Hepatocyte (in vitro differentiated cells): ENCODE measurements at regions not wholly inside any gene's neighbourhood (a gene's known extent, or its start where the extent isn't known, plus 50 kb on each side); places are given as distances from the start of the nearest gene placed in this dataset.
A peak's percentile ranks its signal among the peaks of the same experiment; 100 is the strongest.

Source experiments
- DNase-seq: peaks from one replicate; pipeline ENCODE4 v3.0.0-alpha.2; 2016; ENCODE audit warnings: low spot score
- H2AFZ ChIP-seq: fragments of 200-600 bp; sonication (generic); 2 replicates; pipeline ENCODE4 v1.6.0; 2016; ENCODE audit warnings: antibody characterized with exemption, mild to moderate bottlenecking
- H3K27ac ChIP-seq: fragments of 200-600 bp; sonication (generic); 2 replicates; pipeline ENCODE4 v1.5.1; 2016; ENCODE audit warnings: mild to moderate bottlenecking
- H3K27me3 ChIP-seq: fragments of 200-600 bp; sonication (generic); 2 replicates; pipeline ENCODE4 v1.6.1; 2016
- H3K36me3 ChIP-seq: fragments of 200-600 bp; sonication (generic); replicated peaks from 2 replicates; pipeline ENCODE4 v1.5.1; 2016; ENCODE audit warnings: low read depth; ENCODE audit not compliant: insufficient read depth
- H3K4me1 ChIP-seq: fragments of 200-600 bp; sonication (generic); 2 replicates; pipeline ENCODE4 v1.5.1; 2016; ENCODE audit warnings: mild to moderate bottlenecking, moderate library complexity; ENCODE audit not compliant: insufficient read depth
- H3K4me2 ChIP-seq: fragments of 200-600 bp; sonication (generic); 2 replicates; pipeline ENCODE4 v1.6.0; 2016
- H3K4me3 ChIP-seq: fragments of 200-600 bp; sonication (generic); 2 replicates; pipeline ENCODE4 v1.5.1; 2016; ENCODE audit warnings: mild to moderate bottlenecking
- H3K79me2 ChIP-seq: fragments of 200-600 bp; sonication (generic); 2 replicates; pipeline ENCODE4 v1.6.0; 2017; ENCODE audit warnings: mild to moderate bottlenecking
- H3K9me2 ChIP-seq: fragments of 200-600 bp; sonication (generic); replicated peaks from 2 replicates; pipeline ENCODE4 v1.6.0; 2017; ENCODE audit warnings: mild to moderate bottlenecking; ENCODE audit not compliant: insufficient read depth
- H3K9me3 ChIP-seq: fragments of 200-600 bp; sonication (generic); 2 replicates; pipeline ENCODE4 v1.5.1; 2016; ENCODE audit warnings: low read depth, mild to moderate bottlenecking
- H4K20me1 ChIP-seq: fragments of 200-600 bp; sonication (generic); 2 replicates; pipeline ENCODE4 v1.6.0; 2016; ENCODE audit warnings: mild to moderate bottlenecking; ENCODE audit not compliant: insufficient read depth, poor library complexity, severe bottlenecking
- CTCF ChIP-seq: fragments of 200-600 bp; sonication (generic); IDR thresholded peaks from 2 replicates; pipeline ENCODE4 v1.5.1; 2016; ENCODE audit warnings: antibody characterized with exemption, mild to moderate bottlenecking; ENCODE audit not compliant: poor library complexity
- EZH2 ChIP-seq: fragments of 200-600 bp; sonication (generic); IDR thresholded peaks from 2 replicates; pipeline ENCODE4 v1.6.1; 2016; ENCODE audit warnings: antibody characterized with exemption, mild to moderate bottlenecking, borderline replicate concordance
- EZH2phosphoT487 ChIP-seq: fragments of 200-600 bp; sonication (generic); IDR thresholded peaks from one replicate; pipeline ENCODE4 v1.6.1; 2018; ENCODE audit warnings: antibody characterized with exemption, mild to moderate bottlenecking, low read depth, moderate library complexity; ENCODE audit not compliant: unreplicated experiment, severe bottlenecking
- WGBS: methylation state at CpG from one replicate; pipeline ENCODE4 v1.1.6; 2016; ENCODE audit warnings: low lambda C conversion rate; ENCODE audit errors: missing lambda C conversion rate; 5-methylcytosine and 5-hydroxymethylcytosine counted together

- DNase-seq = no peak
- Histone ChIP-seq H3K27me3 (no peaks in the 10 kb centered on the region), H3K27ac (no peak overlapping the region), H3K4me3 (no peak overlapping the region), H2AFZ (no peak overlapping the region), H3K9me3 (no peaks in the 10 kb centered on the region), H3K79me2 (no peaks in the 10 kb centered on the region), H4K20me1 (no peaks in the 10 kb centered on the region), H3K4me2 (no peak overlapping the region), H3K9me2 (no peaks in the 10 kb centered on the region), H3K36me3 (no peaks in the 10 kb centered on the region), H3K4me1 (no peaks in the 10 kb centered on the region)
- WGBS = 94% methylated on average over 2 of the region's 2 CpGs
- no peak for TF ChIP-seq CTCF
- TF ChIP-seq EZH2 = no peak
- no peak for TF ChIP-seq EZH2phosphoT487
Observed at GRCh38 chr6:135567375-135568083, 70.0 kb upstream of the AHI1 start.

GRCh38 chr6:135568379-135568778, 70.8 kb upstream of the AHI1 start:
- Histone ChIP-seq H2AFZ (no peak overlapping the region), H3K27me3 (no peaks in the 10 kb centered on the region), H3K79me2 (no peaks in the 10 kb centered on the region), H3K36me3 (no peaks in the 10 kb centered on the region), H3K4me3 (no peak overlapping the region), H3K9me2 (no peaks in the 10 kb centered on the region), H3K27ac (no peak overlapping the region), H3K9me3 (no peaks in the 10 kb centered on the region), H4K20me1 (no peaks in the 10 kb centered on the region), H3K4me2 (peak overlapping the region; percentile 9), H3K4me1 (no peaks in the 10 kb centered on the region)
- no peak for TF ChIP-seq EZH2phosphoT487
- no peak for TF ChIP-seq EZH2
- TF ChIP-seq CTCF = no peak
- DNase-seq = peak; percentile 19
- WGBS = 26% methylated on average over 3 of the region's 3 CpGs

GRCh38 chr6:135572051-135572450, 74.5 kb upstream of the AHI1 start:
- 47% methylated on average over 1 of the region's 1 CpG for WGBS
- no peak for DNase-seq
- TF ChIP-seq EZH2phosphoT487 (no peak), CTCF (no peak), EZH2 (no peak)
- H2AFZ ChIP-seq = no peak overlapping the region
- H3K36me3 ChIP-seq = no peaks in the 10 kb centered on the region
- no peaks in the 10 kb centered on the region for H3K27me3 ChIP-seq
- H3K4me1 ChIP-seq = no peaks in the 10 kb centered on the region
- no peaks in the 10 kb centered on the region for H3K9me2 ChIP-seq
- H3K27ac ChIP-seq = no peak overlapping the region
- no peaks in the 10 kb centered on the region for H4K20me1 ChIP-seq
- no peaks in the 10 kb centered on the region for H3K9me3 ChIP-seq
- H3K79me2 ChIP-seq = no peaks in the 10 kb centered on the region
- no peak overlapping the region for H3K4me2 ChIP-seq
- H3K4me3 ChIP-seq = no peak overlapping the region
